ENCODE measurements at regions not wholly inside any gene's neighbourhood (a gene's known extent, or its start where the extent isn't known, plus 50 kb on each side); places are given as distances from the start of the nearest gene placed in this dataset.
"Not testable (repeated sequence)": the region's sequence is repeated elsewhere in the genome, so short reads cannot be mapped to it uniquely, and the experiment has no call there.

DNA sequence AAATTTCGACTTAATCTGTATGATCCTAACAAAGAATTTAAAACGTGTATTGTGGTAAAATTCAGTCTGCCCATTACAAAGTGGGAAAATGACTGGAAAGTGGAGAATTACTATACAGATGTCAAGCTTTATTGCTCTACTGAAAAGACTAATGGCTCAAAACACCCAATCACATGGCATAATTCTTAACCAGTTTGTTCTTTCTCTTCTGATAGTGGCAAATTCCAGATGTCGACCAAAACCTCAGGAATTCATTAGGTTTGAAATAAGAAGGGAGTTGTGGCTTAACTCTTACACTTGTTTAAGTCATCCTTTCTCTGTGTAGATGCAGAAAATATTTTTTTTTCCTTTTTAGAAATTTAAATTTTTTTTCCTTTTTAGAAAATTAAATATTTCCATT lies 1254.9 kb upstream of the LRRN3 start:
- no peak for DNase-seq

DNA sequence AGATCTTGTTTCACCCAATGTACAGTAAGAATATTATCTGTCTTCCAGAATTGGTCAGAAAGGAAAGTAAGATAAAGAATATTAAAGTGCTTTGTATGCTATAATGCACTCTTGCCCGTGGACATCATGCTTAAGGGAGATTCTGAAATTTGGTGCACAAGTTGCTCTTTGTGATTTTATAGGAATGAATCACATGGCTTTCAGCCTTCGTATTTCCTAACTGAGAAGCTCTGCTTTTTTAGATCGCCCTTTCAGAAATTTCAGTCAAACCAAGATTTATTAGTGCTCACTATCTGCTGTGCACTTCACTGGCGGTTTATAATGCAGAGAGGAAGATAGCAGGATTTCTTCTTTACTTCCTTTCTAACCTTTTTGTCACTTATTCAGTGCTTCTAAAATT lies 1248.5 kb upstream of the LRRN3 start:
- DNase-seq = no peak

DNA sequence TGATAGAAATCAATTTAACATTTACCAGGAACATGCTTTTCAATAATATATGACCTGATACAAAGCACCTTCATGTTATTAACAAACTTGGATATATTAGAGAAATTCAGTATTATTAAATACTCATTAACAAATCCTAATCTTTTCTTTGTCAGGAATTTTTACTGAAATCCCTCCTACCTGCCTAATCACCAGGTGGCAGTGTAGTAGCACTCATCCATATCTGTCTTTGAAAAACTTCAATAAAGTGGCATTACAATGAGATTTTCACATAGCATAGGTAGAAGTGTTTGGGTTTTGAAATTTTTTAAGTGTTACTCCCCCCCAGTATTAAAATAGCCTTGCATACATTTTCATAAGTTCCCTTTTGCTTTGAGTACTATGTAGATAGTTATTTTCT lies 1246.6 kb upstream of the LRRN3 start:
- peak; percentile 27 for DNase-seq

DNA sequence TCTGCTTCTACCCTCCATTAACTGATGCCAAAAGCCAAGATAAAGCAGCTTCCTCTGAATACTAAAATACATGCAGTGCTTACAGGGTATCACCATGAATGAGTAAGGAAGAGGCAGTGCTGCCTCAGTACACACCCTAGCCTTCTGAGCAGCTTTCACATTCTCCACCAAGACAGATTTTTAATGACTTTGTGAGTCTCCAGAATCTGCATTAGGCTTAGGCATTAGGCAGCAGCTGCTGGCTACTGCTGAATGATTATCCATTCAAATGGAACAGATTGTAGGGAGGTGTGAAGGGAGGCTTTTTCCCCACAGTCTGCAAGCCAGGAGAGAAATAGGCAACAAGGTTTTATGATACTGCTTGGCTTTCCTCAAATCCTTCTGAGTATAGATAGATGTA lies 1226.7 kb upstream of the LRRN3 start:
- no peak for DNase-seq

DNA sequence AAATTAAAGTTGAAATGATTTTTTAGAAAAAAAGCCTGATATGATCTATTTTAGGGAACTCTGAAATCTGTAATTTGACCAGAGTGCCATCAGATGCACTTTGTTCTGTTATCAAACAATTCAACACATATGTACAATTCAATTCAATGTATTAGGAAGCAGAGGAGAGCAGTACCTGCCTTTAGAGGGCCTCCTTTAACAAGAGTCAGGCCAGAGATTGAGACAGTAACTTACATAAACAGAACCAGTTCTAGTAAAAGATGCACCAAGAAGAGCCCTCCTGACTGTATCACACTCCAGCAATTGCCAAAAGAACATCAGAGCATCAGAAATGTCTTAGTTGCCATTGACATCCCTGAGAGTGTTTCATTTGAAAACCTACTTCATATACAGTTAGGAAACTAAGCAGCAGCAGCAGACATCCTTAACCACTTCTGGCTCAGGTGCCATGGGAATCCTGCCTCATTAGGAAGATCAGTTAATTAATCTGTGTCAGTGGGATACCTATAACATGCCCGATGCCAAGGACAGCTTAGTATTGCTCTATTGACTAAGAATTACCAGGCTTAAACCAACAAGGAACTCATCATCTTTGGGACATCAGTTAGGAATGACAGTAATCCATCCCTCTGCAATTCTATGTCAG lies 1222.6 kb upstream of the LRRN3 start:
- no peak for DNase-seq

DNA sequence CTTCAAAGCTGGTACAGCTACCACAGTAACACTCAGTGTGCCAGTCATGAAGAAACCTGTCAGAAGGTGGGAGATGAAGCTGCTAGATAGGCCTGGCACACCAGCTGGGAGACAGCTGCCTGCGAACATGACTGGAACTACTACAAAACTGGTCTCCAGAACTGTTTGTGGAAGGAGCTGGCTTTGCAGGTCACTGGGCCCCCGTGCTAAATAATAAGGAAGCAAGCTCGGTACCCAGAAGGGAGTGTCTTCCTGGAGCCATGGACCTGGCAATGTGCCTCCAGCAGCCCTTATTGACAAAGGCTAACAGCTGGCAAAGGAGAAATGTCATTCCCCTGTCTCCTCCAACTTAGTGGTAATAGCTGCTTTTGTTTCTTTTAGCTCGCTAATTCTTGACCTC lies 1217.6 kb upstream of the LRRN3 start:
- peak; percentile 12 for DNase-seq

DNA sequence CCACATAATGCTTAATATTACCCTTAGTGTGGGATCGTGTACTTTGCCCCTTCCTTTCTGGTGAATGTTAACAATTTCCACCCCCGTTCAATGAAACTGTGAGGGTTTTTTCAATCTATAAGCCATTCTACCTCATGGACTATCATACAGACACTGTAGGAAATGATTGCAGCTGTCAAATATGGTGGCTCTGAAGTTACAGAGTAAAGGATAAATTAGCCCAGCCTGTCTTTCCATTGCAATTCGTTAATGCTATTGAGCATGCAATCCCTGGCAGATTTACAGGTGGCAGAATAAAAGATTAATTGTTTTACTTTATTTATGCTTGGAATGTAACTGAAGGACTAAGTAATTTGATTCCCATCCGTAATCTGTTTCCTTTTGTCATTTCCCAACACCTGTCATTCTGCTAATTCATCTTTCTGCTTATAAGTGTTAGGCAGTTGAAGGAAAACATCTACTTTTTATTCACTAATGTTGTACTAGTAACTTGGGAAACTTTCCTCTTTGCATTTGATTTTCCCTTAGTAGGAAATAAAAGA lies 1211.6 kb upstream of the LRRN3 start:
- peak; percentile 76 for DNase-seq

DNA sequence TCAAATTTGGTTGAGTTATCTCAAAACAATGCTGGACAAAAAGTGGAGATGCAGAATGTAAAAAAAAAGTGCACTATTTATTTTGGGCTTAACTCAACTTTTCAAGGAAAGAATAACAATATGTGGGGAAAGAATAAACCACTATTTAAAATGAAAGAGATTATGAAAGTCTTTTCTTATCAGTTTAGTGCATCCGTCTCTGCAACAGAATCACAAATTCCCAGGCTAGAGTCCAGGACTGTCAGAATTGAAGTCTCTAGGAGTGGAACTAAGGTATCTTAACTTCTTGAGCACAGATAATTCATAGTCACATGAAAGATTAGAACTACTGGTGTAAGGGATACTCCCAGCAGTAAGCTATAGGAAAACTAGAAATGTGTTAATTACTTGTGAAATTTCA lies 1200.3 kb upstream of the LRRN3 start:
- no peak for DNase-seq

DNA sequence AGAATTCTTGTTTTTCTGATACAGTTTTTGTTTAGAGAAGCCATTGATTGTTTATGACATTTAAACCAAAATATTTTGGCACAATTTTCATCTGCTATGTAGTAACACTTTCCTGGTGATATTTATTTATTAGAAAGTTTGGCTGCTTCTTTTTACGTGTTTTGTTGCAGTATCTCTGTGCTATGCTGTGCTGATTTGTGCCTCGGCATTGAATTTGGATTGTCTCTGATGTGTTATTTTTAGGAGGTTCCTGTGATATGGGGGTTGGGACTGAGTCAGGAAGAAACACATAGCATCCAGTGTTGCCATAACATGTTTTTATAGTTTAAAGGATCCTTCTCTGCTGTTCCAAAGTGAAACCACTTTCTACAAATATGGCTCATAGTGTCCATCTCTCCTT lies 1197.7 kb upstream of the LRRN3 start:
- no peak for DNase-seq

DNA sequence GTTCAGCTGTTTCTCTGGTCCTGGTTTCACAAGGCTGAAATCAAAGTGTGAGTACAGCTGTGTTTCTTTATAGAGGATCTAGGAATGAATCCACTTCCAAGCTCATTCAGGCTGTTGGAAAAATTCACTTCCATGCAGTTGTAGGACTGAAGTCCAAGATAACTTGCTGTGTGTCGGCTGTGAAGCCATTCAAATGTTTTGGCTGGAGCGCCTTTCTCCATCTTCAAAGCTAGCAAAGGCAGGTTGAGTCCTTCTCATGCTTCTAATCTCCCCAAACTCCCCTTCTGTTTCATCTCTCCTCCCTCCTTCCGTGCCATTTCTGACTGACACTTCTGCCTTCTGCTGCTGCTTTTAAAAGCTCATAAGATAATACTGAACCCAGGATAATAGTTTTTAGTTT lies 1195.4 kb upstream of the LRRN3 start:
- DNase-seq = no peak

DNA sequence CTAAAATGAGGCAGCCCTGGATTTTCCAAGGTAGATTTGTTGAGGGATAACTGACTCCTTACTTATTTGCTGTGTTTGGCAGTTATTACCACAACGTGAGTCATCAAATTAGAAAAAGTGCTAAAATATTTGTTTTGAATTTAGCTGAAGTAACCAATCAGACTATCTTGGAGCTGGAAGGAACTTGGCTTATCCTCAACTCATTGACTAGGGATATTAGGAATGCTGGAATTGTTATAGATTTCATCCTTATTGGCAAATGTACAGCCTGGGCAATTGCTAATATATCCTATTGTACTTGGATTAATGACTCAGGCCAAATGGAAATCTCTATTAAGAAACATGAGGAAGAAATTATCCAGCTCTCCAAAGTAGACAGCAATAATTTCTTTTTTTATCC lies 1189.0 kb upstream of the LRRN3 start:
- no peak for DNase-seq

DNA sequence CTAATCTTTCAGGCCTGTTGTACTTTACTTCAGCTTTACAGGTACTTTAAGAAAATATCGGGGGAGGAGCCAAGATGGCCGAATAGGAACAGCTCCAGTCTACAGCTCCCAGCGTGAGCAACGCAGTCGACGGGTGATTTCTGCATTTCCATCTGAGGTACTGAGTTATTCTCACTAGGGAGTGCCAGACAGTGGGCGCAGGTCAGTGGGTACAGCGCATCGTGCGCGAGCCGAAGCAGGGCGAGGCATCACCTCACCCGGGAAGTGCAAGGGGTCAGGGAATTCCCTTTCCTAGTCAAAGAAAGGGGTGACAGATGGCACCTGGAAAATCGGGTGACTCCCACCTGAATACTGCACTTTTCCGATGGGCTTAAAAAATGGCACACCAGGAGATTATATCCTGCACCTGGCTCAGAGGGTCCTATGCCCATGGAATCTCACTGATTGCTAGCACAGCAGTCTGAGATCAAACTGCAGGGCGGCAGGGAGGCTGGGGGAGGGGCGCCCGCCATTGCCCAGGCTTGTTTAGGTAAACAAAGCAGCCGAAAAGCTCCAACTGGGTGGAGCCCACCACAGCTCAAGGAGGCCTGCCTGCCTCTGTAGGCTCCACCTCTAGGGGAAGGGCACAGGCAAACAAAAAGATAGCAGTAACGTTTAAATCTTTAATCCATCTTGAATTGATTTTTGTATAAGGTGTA lies 1185.4 kb upstream of the LRRN3 start:
- not testable (repeated sequence) for DNase-seq

DNA sequence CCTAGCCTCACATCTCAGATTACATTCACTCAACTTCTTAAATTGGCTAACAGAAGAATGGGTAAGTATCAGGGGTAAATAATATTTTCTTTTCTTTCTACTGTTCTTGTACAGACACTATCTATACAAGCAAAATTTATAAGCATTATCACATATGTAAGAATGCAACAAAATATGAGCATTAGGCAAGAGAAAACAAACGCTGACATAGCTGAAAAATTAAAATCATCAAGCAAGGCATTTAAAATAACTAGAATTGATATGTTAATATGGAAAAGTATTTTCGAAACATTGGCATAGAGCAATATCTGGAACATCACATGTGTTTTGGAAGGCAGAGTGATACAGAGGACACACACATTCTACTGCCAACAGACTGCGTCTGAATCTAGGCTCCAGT lies 1175.3 kb upstream of the LRRN3 start:
- DNase-seq = no peak

DNA sequence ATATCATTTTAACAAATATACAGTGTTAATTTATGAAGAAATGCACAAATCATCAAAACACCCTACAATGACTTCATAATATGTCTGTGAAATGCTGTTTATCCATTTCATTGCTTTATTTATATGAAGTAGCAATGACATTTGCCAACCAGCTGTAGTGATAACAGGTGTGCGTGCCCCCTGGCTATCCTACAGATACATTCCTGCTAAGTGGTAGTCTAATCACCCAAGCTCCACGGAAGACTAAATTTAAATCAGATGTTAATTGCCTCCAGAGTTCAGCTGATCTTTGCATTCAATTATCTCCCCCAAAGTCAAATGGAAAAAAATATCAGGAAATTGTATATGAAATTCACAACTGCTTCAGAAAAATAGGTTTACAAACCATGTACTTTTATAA lies 1164.2 kb upstream of the LRRN3 start:
- DNase-seq = no peak

DNA sequence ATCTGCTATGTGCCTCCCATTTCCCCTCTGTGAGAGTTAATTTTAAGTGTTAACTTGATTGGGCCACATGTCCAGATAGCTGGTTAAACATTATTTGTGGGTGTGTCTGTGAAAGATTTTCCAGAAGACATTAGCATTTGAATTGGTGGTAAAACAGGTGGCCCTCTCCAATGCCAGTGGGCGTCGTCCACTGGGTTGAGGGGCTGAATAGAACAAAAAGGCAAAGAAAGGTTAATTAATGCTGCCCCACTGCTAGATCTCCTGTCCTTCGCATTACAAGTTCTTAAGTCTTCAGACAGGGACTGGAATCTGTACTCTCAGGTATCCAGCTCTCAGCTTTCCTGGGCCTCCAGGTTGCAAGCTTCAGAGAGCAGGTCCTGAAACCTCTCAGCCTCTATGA lies 1160.9 kb upstream of the LRRN3 start:
- no peak for DNase-seq

DNA sequence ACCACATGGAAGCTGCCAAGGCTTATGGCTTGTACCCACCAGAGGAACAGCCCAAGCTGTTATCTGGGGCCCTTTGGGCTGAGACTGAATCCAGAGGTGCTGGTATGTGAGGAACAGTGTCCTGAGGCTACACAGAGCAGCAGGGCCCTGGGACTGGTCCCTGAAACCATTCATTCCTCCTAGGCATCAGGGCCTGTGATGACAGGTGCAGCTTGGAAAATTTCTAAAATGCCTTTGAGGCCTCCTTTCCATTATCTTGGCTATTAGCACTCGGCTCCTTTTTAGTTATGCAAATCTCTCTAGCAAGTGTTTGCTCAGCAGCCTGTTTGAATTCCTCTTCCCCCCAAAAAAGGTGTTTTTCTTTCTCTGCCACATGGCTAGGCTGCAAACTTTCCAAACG lies 1151.7 kb upstream of the LRRN3 start:
- no peak for DNase-seq

DNA sequence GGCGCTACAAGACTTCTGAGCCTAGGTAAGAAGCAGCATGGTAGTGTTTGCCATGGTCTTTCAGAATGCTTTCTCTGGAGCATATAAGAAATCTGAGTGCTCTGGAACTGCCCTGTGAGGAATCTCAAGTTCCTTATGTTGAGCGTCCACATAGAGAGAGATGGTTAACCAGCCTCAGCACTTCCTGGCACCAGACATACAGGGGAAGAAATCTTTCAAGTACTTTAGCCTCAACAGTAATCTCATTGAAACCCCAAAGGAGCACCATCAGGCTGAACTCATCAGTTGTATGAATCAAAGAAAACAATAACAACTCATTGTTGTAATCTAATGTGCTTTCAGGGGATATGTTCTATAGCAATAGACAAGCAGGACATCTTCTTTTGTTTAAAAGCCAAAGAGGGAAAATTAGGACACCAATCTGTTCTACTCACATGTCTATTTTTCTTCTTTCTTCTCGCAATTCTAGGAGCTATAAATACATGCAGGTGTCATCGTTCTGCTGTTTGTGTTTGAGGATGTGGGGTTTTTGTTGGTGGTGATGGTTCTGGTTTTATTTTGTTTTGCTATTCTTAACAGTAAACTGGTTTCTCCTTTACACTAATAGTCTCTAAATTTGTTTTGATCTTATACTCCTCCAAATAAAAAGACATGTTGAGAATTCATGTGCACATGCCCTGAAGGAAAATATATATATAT lies 1145.0 kb upstream of the LRRN3 start:
- DNase-seq = no peak

DNA sequence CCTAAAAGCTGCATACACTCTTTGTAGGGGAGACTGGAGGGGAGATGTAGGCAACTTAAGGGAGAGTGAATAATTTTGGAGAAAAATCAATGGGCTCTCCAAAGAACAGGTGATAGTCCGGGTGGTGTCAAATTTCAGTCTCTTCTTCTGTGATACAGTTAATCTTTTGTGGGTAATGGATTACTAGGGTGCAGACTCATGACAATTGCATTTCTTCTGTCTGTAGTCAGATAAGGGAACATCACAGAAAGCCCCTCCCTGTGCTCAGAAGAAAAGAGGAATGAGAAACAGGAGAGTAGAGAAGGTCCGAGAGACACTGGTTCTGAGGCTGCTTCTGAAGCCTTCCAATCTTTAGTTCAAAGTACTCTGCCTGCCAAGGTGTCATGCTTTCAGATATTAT lies 1140.7 kb upstream of the LRRN3 start:
- DNase-seq = no peak

DNA sequence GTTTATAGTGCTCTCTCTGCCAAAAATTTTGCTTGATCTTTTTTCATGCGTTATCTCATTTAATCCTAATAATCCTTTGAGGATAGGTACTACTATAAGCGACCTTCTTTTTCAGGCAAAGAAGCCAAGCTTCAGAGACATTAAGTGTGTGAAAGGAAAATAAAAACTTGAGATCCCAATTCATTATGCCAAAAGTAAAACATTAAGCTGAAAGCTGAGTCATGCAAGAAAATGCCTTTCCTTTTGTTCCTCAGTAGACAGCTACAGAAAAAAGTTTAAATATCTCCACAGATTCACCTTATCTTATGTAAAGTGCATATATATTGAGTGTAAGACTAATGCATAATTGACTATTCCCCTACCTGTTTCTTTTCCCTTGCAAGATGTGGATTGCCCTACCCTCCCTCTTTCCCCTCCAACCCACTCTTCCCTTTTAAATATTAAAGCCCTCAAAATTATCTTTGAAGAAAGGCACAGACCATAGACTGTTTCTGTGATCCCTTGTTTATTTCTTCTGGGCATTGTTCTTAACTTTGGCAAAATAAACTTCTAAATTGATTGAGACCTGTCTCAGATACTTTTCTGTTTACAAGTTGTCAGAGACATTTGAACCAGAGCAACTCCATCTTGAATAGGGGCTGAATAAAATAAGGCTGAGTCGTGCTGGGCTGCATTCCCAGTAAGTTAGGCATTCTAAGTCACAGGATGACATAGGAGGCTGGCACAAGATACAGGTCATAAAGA lies 1139.9 kb upstream of the LRRN3 start:
- no peak for DNase-seq

DNA sequence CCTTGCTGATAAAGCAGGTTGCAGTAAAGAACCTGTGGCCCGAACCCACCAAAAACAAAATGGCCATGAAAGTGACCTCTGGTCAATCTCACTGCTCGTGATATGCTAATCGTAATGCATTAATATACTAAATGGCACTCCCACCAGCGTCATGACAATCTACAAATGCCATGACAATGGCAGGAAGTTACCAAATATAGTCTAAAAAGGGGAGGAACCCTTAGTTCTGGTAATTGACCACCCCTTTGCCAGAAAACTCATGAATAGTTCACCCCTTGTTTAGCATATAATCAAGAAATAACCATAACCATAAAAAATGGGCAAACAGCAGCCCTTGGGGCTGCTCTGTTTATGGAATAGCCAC lies 1139.4 kb upstream of the LRRN3 start:
- no peak for DNase-seq

DNA sequence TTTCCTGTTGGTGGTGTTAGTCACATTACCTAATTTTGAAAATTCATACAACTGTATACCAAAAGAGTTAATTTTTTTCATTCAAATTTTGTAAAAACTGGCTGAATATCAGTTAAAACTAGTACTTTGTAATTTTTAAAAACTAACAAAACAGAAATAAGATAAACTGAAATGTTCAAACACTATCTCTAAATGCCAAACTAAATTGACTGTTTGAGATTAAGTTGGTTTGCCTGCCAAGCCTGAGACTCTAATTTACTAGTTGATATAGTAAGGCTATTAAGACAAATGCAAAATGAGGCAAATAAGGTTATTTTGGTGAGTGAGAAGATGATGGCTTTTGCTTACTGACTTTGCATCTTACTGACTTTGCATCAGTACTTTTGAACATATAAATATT lies 1134.9 kb upstream of the LRRN3 start:
- DNase-seq = no peak

DNA sequence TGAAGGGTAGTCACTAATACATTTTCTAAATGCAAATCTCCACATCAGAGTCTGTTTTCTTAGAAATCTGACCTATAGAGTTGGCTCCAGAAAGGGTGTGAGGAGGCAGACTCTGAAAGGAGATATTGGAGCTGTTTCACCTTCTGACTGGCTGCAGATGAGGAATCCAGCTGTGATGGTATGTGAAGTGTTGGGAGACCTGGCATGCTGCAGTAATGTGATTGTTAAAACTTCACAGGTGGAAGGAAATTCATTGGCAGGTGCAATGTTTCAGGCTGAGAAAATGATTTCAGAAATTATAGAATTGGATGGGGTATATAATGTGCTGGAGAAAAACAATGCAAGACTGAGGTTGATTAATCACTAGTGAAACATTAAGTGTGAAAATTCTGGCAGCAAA lies 1134.0 kb upstream of the LRRN3 start:
- DNase-seq = no peak

DNA sequence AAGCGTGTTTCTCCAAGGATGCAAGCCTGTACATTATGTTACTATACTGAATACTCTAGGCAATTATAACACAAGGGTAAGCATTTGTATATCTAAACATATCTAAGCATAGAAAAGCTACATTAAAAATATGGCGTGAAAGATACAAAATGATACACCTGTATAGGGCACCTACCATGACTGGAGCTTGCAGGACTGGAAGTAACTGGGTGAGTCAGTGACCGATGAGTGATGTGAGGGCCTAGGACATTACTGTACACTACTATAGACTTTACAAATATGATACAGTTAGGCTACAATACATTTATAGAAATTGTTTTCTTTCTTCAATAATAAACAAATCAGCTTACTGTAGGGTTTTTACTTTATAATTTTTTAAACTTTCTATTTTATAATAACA lies 1127.2 kb upstream of the LRRN3 start:
- DNase-seq = no peak

DNA sequence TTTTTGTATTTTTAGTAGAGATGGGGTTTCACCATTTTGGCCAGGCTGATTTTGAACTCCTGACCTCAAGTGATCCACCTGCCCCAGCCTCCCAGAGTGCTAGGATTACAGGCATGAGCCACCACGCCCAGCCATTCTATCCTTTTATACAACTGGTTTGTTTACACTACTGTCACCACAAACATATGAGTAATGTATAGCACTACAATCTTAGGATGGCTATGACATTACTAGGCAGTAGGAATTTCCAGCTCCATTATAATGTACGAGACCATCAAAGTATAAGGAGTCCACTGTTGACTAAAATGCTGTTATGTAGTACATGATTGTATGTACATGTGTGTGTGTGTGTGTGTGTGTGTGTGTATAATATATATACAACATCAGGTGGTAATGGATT lies 1126.1 kb upstream of the LRRN3 start:
- no peak for DNase-seq
